WTC11 (cell line): ENCODE measurements at regions not wholly inside any gene's neighbourhood (a gene's known extent, or its start where the extent isn't known, plus 50 kb on each side); places are given as distances from the start of the nearest gene placed in this dataset.

Experiments
- ATAC-seq: fragments of 200-7000 bp; cut with Tn5 transposase; 2 replicates; pipeline ENCODE4 v1.10.0; 2021; ENCODE audit warnings: mild to moderate bottlenecking, moderate library complexity
- CTCF ChIA-PET: fragments of 300-600 bp; sonication (Branson Sonifier 250); formaldehyde crosslinking; loops from one replicate; lab custom pipeline; 2021; ENCODE audit warnings: antibody characterized with exemption; lab: Charles Lee
- POLR2A ChIA-PET: fragments of 350-600 bp; sonication (Branson Sonifier 250); formaldehyde crosslinking; loops from one replicate; lab custom pipeline; 2021; ENCODE audit warnings: antibody characterized with exemption; lab: Charles Lee
- DNase-seq: peaks from one replicate; pipeline ENCODE4 v3.0.0; 2021; ENCODE audit warnings: low spot score
- H3K27ac Mint-ChIP-seq: 2 replicates; pipeline ENCODE4 v1.8.0; 2021; ENCODE audit warnings: mixed read lengths
- H3K27me3 Mint-ChIP-seq: 2 replicates; pipeline ENCODE4 v1.8.0; 2021; ENCODE audit warnings: low read depth, mild to moderate bottlenecking, moderate library complexity, mixed read lengths
- H3K36me3 Mint-ChIP-seq: 2 replicates; pipeline ENCODE4 v1.8.0; 2021; ENCODE audit warnings: mixed read lengths
- H3K4me1 Mint-ChIP-seq: 2 replicates; pipeline ENCODE4 v1.8.0; 2022; ENCODE audit warnings: mixed read lengths
- H3K4me3 Mint-ChIP-seq: 2 replicates; pipeline ENCODE4 v1.8.0; 2021; ENCODE audit warnings: mild to moderate bottlenecking, moderate library complexity, mixed read lengths
- H3K9me3 Mint-ChIP-seq: 2 replicates; pipeline ENCODE4 v1.8.0; 2021; ENCODE audit warnings: mixed read lengths
- CBFB ChIP-seq: sonication (generic); formaldehyde crosslinking; IDR thresholded peaks from 2 replicates; pipeline ENCODE4 v1.8.1; 2022; ENCODE audit warnings: mild to moderate bottlenecking, low read depth, missing genetic modification reagents
- GRHL2 ChIP-seq: fragments of 250-450 bp; sonication (Bioruptor Pico); IDR thresholded peaks from 2 replicates; pipeline ENCODE4 v1.8.0; 2022; ENCODE audit warnings: mild to moderate bottlenecking, moderate library complexity; ENCODE audit not compliant: insufficient replicate concordance, severe bottlenecking
- JAZF1 ChIP-seq: fragments of 250-450 bp; sonication (Bioruptor Pico); IDR thresholded peaks from 2 replicates; pipeline ENCODE4 v1.9.0; 2021; ENCODE audit warnings: moderate library complexity, mild to moderate bottlenecking, inconsistent platforms
- KAT7 ChIP-seq: sonication (generic); formaldehyde crosslinking; IDR thresholded peaks from 2 replicates; pipeline ENCODE4 v1.8.1; 2023; ENCODE audit warnings: missing genetic modification reagents, mild to moderate bottlenecking, borderline replicate concordance
- RELA ChIP-seq: sonication (generic); formaldehyde crosslinking; IDR thresholded peaks from 2 replicates; pipeline ENCODE4 v1.8.1; 2022; ENCODE audit warnings: missing genetic modification reagents, mild to moderate bottlenecking, borderline replicate concordance
- TEAD1 ChIP-seq: sonication (generic); formaldehyde crosslinking; IDR thresholded peaks from 2 replicates; pipeline ENCODE4 v1.8.0; 2022; ENCODE audit warnings: mild to moderate bottlenecking, missing genetic modification reagents
- ZBTB21 ChIP-seq: sonication (generic); formaldehyde crosslinking; IDR thresholded peaks from 2 replicates; pipeline ENCODE4 v1.8.1; 2023; ENCODE audit warnings: mild to moderate bottlenecking, missing genetic modification reagents, borderline replicate concordance
- ZNF138 ChIP-seq: sonication (generic); formaldehyde crosslinking; conservative IDR thresholded peaks from 2 replicates; pipeline ENCODE4 v1.8.1; 2022; ENCODE audit warnings: mild to moderate bottlenecking, moderate library complexity, missing genetic modification reagents
- ZNF423 ChIP-seq: fragments of 250-450 bp; sonication (Bioruptor Pico); IDR thresholded peaks from 2 replicates; pipeline ENCODE4 v2.1.2; 2022; ENCODE audit warnings: mild to moderate bottlenecking, moderate library complexity
- TF ChIP-seq, protein P1 (sequence below): fragments of 250-450 bp; sonication (Bioruptor Pico); IDR thresholded peaks from 2 replicates; pipeline ENCODE4 v1.8.0; 2021; ENCODE audit warnings: mild to moderate bottlenecking
- TF ChIP-seq, protein P2 (sequence below): sonication (generic); formaldehyde crosslinking; IDR thresholded peaks from 2 replicates; pipeline ENCODE4 v1.8.0; 2022; ENCODE audit warnings: missing genetic modification reagents
- TF ChIP-seq, protein P3 (sequence below): fragments of 250-450 bp; sonication (Bioruptor Pico); conservative IDR thresholded peaks from 2 replicates; pipeline ENCODE4 v1.9.0; 2021; ENCODE audit warnings: mild to moderate bottlenecking
- TF ChIP-seq, protein P4 (sequence below): sonication (generic); formaldehyde crosslinking; conservative IDR thresholded peaks from 2 replicates; pipeline ENCODE4 v1.8.1; 2023; ENCODE audit warnings: mild to moderate bottlenecking, low read depth, missing genetic modification reagents, moderate library complexity
- TF ChIP-seq, protein P5 (sequence below): sonication (generic); formaldehyde crosslinking; IDR thresholded peaks from 2 replicates; pipeline ENCODE4 v1.8.1; 2023; ENCODE audit warnings: mild to moderate bottlenecking, missing genetic modification reagents, moderate library complexity
- TF ChIP-seq, protein P6 (sequence below): sonication (generic); formaldehyde crosslinking; IDR thresholded peaks from 2 replicates; pipeline ENCODE4 v1.8.1; 2022; ENCODE audit warnings: mild to moderate bottlenecking, missing genetic modification reagents, moderate library complexity, borderline replicate concordance
- TF ChIP-seq, protein P7 (sequence below): sonication (generic); formaldehyde crosslinking; IDR thresholded peaks from 2 replicates; pipeline ENCODE4 v1.8.0; 2023; ENCODE audit warnings: missing genetic modification reagents, mild to moderate bottlenecking, borderline replicate concordance
- TF ChIP-seq, protein P8 (sequence below): sonication (generic); formaldehyde crosslinking; IDR thresholded peaks from 2 replicates; pipeline ENCODE4 v1.8.0; 2022; ENCODE audit warnings: mild to moderate bottlenecking, missing genetic modification reagents

DNA sequence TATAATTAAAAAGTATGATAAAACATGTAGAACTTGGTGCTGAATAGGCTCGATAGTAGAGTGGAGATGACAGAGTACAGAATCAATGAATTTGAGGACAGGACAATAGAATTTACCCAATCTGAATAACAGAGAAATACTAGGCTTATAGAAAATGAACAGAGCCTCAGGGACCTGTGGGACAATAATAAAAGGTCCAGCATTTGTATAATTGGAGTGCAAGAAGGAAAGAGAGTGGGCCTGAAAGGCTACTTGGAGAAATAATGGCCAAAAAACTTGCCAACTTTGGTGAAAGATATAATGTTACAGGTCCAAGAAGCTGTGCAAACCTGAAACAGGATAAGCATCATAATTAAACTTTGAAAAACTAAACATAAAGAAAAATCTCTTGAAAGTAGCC, 227.3 kb downstream of the CXCL12 start:
- peaks cover 19% of the 10 kb centered on the region for H3K36me3 Mint-ChIP-seq
- H3K9me3 Mint-ChIP-seq = peaks cover 40% of the 10 kb centered on the region
- no peak for DNase-seq
- ATAC-seq = no peak
- H3K4me3 Mint-ChIP-seq = no peak overlapping the region
- H3K27ac Mint-ChIP-seq = no peak overlapping the region
- POLR2A ChIA-PET = no interaction called here
- CTCF ChIA-PET = no interaction called here
- no peaks in the 10 kb centered on the region for H3K4me1 Mint-ChIP-seq
- TF ChIP-seq, protein P1, sequence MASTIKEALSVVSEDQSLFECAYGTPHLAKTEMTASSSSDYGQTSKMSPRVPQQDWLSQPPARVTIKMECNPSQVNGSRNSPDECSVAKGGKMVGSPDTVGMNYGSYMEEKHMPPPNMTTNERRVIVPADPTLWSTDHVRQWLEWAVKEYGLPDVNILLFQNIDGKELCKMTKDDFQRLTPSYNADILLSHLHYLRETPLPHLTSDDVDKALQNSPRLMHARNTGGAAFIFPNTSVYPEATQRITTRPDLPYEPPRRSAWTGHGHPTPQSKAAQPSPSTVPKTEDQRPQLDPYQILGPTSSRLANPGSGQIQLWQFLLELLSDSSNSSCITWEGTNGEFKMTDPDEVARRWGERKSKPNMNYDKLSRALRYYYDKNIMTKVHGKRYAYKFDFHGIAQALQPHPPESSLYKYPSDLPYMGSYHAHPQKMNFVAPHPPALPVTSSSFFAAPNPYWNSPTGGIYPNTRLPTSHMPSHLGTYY (CRISPR knock-in tag) = no peak
- TF ChIP-seq, protein P2, sequence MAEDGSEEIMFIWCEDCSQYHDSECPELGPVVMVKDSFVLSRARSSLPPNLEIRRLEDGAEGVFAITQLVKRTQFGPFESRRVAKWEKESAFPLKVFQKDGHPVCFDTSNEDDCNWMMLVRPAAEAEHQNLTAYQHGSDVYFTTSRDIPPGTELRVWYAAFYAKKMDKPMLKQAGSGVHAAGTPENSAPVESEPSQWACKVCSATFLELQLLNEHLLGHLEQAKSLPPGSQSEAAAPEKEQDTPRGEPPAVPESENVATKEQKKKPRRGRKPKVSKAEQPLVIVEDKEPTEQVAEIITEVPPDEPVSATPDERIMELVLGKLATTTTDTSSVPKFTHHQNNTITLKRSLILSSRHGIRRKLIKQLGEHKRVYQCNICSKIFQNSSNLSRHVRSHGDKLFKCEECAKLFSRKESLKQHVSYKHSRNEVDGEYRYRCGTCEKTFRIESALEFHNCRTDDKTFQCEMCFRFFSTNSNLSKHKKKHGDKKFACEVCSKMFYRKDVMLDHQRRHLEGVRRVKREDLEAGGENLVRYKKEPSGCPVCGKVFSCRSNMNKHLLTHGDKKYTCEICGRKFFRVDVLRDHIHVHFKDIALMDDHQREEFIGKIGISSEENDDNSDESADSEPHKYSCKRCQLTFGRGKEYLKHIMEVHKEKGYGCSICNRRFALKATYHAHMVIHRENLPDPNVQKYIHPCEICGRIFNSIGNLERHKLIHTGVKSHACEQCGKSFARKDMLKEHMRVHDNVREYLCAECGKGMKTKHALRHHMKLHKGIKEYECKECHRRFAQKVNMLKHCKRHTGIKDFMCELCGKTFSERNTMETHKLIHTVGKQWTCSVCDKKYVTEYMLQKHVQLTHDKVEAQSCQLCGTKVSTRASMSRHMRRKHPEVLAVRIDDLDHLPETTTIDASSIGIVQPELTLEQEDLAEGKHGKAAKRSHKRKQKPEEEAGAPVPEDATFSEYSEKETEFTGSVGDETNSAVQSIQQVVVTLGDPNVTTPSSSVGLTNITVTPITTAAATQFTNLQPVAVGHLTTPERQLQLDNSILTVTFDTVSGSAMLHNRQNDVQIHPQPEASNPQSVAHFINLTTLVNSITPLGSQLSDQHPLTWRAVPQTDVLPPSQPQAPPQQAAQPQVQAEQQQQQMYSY (CRISPR knock-in tag) = no peak
- TF ChIP-seq GRHL2 = no peak
- no peak for TF ChIP-seq JAZF1 (CRISPR knock-in tag)
- TF ChIP-seq, protein P3, sequence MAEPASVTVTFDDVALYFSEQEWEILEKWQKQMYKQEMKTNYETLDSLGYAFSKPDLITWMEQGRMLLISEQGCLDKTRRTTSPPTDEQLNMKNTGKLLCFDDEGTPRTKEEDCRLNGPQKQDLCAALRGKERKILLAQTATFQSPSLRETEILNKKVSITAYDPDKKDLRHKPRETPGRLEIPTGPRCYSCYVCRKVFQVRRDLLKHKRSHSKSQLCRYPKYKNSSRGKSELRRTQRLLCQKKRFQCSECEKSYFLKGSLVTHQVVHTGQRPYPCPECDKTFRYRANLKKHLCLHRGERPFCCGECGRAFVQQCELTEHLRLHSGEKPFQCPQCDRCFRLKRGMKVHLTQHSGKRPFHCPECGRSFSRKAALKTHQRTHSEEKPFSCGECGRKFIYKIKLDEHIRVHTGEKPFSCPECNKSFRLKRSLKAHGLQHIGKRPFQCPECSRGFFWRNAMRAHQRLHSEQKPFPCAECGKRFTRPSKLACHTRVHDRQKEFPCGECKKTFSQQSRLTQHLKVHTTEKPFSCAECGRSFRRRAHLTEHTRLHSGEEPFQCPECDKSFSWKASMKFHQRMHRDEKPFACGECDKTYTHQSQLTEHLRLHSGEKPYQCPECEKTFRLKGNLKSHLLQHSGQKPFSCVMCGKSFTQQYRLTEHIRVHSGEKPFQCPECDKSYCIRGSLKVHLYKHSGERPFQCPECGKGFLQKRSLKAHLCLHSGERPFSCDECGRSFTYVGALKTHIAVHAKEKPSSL (CRISPR knock-in tag) = no peak
- TF ChIP-seq CBFB (CRISPR knock-in tag) = no peak
- TF ChIP-seq, protein P4, sequence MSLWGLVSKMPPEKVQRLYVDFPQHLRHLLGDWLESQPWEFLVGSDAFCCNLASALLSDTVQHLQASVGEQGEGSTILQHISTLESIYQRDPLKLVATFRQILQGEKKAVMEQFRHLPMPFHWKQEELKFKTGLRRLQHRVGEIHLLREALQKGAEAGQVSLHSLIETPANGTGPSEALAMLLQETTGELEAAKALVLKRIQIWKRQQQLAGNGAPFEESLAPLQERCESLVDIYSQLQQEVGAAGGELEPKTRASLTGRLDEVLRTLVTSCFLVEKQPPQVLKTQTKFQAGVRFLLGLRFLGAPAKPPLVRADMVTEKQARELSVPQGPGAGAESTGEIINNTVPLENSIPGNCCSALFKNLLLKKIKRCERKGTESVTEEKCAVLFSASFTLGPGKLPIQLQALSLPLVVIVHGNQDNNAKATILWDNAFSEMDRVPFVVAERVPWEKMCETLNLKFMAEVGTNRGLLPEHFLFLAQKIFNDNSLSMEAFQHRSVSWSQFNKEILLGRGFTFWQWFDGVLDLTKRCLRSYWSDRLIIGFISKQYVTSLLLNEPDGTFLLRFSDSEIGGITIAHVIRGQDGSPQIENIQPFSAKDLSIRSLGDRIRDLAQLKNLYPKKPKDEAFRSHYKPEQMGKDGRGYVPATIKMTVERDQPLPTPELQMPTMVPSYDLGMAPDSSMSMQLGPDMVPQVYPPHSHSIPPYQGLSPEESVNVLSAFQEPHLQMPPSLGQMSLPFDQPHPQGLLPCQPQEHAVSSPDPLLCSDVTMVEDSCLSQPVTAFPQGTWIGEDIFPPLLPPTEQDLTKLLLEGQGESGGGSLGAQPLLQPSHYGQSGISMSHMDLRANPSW (CRISPR knock-in tag) = no peak
- no peak for TF ChIP-seq ZBTB21 (CRISPR knock-in tag)
- no peak for TF ChIP-seq KAT7
- TF ChIP-seq, protein P5, sequence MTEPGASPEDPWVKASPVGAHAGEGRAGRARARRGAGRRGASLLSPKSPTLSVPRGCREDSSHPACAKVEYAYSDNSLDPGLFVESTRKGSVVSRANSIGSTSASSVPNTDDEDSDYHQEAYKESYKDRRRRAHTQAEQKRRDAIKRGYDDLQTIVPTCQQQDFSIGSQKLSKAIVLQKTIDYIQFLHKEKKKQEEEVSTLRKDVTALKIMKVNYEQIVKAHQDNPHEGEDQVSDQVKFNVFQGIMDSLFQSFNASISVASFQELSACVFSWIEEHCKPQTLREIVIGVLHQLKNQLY (CRISPR knock-in tag) = no peak
- TF ChIP-seq ZNF423 (CRISPR knock-in tag) = no peak
- TF ChIP-seq, protein P6, sequence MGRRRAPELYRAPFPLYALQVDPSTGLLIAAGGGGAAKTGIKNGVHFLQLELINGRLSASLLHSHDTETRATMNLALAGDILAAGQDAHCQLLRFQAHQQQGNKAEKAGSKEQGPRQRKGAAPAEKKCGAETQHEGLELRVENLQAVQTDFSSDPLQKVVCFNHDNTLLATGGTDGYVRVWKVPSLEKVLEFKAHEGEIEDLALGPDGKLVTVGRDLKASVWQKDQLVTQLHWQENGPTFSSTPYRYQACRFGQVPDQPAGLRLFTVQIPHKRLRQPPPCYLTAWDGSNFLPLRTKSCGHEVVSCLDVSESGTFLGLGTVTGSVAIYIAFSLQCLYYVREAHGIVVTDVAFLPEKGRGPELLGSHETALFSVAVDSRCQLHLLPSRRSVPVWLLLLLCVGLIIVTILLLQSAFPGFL (CRISPR knock-in tag) = no peak
- no peak for TF ChIP-seq RELA (CRISPR knock-in tag)
- H3K27me3 Mint-ChIP-seq = no peaks in the 10 kb centered on the region

DNA sequence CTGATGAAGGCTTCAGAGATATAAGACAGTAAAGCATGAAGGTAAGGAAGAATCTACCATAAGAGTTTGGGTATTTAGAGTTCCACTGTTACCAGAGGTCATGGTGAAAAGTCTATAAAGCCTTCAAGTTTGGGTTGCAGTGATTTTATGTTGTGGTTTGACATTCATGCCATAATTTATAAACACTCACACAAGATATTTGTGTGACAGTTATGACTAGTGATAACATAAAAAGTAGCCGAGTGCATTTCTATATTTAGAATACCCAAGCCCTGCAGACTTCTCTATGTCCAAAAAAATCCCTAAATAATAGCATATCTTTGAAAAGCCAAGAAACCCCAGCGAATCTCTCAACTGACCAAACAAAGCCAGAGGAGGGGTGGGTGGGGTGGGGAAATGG, 229.9 kb downstream of the CXCL12 start:
- no peak overlapping the region for H3K27ac Mint-ChIP-seq
- CTCF ChIA-PET = no interaction called here
- POLR2A ChIA-PET = no interaction called here
- no peak overlapping the region for H3K4me3 Mint-ChIP-seq
- H3K36me3 Mint-ChIP-seq = peaks cover 35% of the 10 kb centered on the region
- DNase-seq (no peak), ATAC-seq (no peak)
- H3K9me3 Mint-ChIP-seq = peaks cover 65% of the 10 kb centered on the region
- no peaks in the 10 kb centered on the region; the same call in 1 of the 2 replicates for H3K27me3 Mint-ChIP-seq
- H3K4me1 Mint-ChIP-seq = no peaks in the 10 kb centered on the region
- TF ChIP-seq TEAD1 (CRISPR knock-in tag) (no peak), ZNF423 (CRISPR knock-in tag) (no peak), GRHL2 (no peak), ZNF138 (CRISPR knock-in tag) (no peak)
- TF ChIP-seq, protein P7, sequence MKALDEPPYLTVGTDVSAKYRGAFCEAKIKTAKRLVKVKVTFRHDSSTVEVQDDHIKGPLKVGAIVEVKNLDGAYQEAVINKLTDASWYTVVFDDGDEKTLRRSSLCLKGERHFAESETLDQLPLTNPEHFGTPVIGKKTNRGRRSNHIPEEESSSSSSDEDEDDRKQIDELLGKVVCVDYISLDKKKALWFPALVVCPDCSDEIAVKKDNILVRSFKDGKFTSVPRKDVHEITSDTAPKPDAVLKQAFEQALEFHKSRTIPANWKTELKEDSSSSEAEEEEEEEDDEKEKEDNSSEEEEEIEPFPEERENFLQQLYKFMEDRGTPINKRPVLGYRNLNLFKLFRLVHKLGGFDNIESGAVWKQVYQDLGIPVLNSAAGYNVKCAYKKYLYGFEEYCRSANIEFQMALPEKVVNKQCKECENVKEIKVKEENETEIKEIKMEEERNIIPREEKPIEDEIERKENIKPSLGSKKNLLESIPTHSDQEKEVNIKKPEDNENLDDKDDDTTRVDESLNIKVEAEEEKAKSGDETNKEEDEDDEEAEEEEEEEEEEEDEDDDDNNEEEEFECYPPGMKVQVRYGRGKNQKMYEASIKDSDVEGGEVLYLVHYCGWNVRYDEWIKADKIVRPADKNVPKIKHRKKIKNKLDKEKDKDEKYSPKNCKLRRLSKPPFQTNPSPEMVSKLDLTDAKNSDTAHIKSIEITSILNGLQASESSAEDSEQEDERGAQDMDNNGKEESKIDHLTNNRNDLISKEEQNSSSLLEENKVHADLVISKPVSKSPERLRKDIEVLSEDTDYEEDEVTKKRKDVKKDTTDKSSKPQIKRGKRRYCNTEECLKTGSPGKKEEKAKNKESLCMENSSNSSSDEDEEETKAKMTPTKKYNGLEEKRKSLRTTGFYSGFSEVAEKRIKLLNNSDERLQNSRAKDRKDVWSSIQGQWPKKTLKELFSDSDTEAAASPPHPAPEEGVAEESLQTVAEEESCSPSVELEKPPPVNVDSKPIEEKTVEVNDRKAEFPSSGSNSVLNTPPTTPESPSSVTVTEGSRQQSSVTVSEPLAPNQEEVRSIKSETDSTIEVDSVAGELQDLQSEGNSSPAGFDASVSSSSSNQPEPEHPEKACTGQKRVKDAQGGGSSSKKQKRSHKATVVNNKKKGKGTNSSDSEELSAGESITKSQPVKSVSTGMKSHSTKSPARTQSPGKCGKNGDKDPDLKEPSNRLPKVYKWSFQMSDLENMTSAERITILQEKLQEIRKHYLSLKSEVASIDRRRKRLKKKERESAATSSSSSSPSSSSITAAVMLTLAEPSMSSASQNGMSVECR (CRISPR knock-in tag) = no peak
- TF ChIP-seq, protein P8, sequence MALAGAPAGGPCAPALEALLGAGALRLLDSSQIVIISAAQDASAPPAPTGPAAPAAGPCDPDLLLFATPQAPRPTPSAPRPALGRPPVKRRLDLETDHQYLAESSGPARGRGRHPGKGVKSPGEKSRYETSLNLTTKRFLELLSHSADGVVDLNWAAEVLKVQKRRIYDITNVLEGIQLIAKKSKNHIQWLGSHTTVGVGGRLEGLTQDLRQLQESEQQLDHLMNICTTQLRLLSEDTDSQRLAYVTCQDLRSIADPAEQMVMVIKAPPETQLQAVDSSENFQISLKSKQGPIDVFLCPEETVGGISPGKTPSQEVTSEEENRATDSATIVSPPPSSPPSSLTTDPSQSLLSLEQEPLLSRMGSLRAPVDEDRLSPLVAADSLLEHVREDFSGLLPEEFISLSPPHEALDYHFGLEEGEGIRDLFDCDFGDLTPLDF (CRISPR knock-in tag) = no peak
